Duodenal mucosa (tissue), 2 donors: ENCODE measurements at regions not wholly inside any gene's neighbourhood (a gene's known extent, or its start where the extent isn't known, plus 50 kb on each side); places are given as distances from the start of the nearest gene placed in this dataset.

Source experiments
- H3K27ac ChIP-seq: one replicate; pipeline ENCODE4 v1.7.0; 2013; ENCODE audit warnings: low read depth, low read length
- H3K27me3 ChIP-seq, 2 donors: one replicate each; pipeline ENCODE4 v1.7.0; 2013; ENCODE audit warnings: low read length in 2 of 2, control low read depth in 1 of 2; ENCODE audit not compliant: insufficient read depth in 2 of 2, control insufficient read depth in 1 of 2
- H3K36me3 ChIP-seq, 2 donors: one replicate each; pipeline ENCODE4 v1.7.0; 2013; ENCODE audit warnings: low read length in 2 of 2, control low read depth in 1 of 2; ENCODE audit not compliant: insufficient read depth in 2 of 2, control insufficient read depth in 1 of 2
- H3K4me1 ChIP-seq, 2 donors: one replicate each; pipeline ENCODE4 v1.7.0; 2013; ENCODE audit warnings: low read length in 2 of 2, control low read depth in 1 of 2; ENCODE audit not compliant: insufficient read depth in 2 of 2, control insufficient read depth in 1 of 2
- H3K4me3 ChIP-seq, 2 donors: one replicate each; pipeline ENCODE4 v1.7.0; 2013; ENCODE audit warnings: low read length in 2 of 2, low read depth in 1 of 2
- H3K9ac ChIP-seq, 2 donors: one replicate each; pipeline ENCODE4 v1.7.0; 2013; ENCODE audit warnings: low read length in 2 of 2, low read depth in 1 of 2
- H3K9me3 ChIP-seq, 2 donors: one replicate each; pipeline ENCODE4 v1.7.0; 2013; ENCODE audit warnings: low read length in 2 of 2, control low read depth in 1 of 2; ENCODE audit not compliant: control insufficient read depth in 1 of 2

DNA sequence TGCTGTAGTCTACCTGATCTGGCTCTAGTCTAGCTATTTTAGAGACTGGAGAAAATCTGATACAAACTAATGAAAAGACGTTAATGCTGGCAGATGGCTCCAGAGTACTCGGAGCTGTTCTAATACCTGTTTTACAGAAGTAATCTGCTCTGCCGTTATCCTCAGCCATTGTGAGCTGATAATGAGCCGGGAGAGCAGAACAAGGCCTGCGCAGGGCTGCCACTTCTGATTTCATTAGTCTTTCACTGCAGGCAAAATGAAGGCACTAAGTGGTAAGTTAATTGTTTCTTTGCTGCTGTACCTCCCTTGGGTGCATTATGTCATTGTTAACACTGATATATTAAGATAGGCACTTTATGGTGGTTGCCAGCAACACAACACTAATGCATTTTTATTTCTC lies 456.4 kb upstream of the PFKP start:
- no peak overlapping the region for H3K9ac ChIP-seq
- H3K9me3 ChIP-seq = no peaks in the 10 kb centered on the region
- H3K4me3 ChIP-seq = no peak overlapping the region
- H3K36me3 ChIP-seq = no peaks in the 10 kb centered on the region
- H3K27me3 ChIP-seq = no peaks in the 10 kb centered on the region
- no peak overlapping the region for H3K27ac ChIP-seq
- H3K4me1 ChIP-seq = no peaks in the 10 kb centered on the region

DNA sequence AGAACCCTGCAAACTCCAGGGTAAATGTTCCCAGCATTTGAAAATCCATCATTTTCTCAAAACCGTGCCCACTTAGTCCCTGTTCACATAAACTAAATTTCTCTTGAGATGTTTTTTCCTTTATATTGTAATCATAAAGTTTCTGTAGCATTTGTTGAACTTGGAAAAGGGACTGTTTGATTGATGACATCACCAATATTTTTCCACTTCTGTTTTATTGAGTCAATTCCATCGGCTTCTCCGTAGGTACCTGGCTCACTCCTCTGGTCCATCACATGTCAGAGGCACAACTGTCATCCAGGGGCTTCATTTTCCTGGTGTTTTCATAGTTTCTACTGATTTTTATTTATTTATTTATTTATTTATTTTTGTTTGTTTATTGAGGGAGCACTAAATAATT lies 462.5 kb upstream of the PFKP start:
- Histone ChIP-seq H3K9me3 (no peaks in the 10 kb centered on the region), H3K27me3 (no peaks in the 10 kb centered on the region), H3K4me3 (no peak overlapping the region), H3K36me3 (no peaks in the 10 kb centered on the region), H3K4me1 (no peaks in the 10 kb centered on the region), H3K27ac (no peak overlapping the region), H3K9ac (no peak overlapping the region)

DNA sequence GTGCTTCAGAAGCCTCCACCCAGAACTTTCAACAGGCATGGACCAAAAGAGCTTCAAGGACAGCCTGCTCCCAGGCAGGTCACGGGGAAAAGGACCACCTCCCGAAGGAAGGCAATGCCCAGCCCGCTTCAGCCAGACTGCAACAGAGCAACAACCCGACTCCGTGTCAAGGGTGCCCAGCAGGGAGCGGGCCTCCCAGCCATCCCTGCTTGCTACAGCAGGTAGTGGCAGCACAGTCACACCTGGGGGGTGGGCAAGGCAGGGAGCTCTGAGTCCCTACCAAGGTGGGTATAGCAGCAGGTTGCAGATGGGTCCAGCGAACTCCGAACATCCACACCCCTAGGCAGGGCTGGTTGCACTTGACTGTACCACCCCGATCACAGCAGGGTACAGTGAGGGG lies 467.8 kb upstream of the PFKP start:
- Histone ChIP-seq H3K27ac (no peak overlapping the region), H3K27me3 (no peaks in the 10 kb centered on the region), H3K9ac (no peak overlapping the region), H3K9me3 (no peaks in the 10 kb centered on the region), H3K4me3 (no peak overlapping the region), H3K36me3 (no peaks in the 10 kb centered on the region), H3K4me1 (no peaks in the 10 kb centered on the region)

DNA sequence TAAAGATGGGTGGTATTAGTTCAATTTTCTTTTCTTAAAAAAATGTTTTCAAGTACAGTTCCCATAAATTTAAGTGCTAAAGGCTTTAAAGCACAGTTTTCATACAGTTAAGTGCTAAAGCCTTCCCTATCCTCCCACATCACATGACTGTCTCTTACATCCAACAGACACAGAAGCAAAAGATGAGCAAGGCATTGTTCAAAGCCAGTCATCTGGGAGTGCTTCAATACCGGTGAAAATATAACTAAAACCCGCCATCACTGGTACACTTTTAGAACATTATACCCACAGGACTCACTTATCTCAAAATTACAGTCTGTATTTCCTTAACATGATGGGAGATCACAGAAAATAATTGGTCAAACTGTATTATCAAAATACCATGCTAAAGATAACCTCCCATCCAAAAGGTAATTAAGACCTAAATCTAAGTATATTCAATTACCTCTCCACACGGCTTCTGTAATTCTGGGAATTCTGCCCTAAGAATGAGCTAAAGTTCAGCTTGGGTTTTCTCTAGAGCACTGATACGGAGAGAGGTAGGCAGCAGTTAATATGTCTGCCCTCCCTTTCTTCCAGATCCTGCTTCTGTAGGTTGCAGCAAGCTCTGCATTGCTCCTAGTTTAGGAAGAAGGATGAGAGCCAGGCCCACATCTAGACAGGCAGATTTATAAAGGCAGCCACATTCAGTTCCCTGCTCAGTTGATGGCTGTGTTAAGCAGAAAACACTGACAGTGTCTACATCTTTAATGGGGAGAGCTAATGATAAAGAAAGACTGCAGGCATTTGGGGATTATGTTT lies 474.8 kb upstream of the PFKP start:
- no peak overlapping the region for H3K9ac ChIP-seq
- H3K36me3 ChIP-seq = no peaks in the 10 kb centered on the region
- no peaks in the 10 kb centered on the region for H3K9me3 ChIP-seq
- no peaks in the 10 kb centered on the region for H3K27me3 ChIP-seq
- H3K4me3 ChIP-seq = no peak overlapping the region
- no peaks in the 10 kb centered on the region for H3K4me1 ChIP-seq
- H3K27ac ChIP-seq = no peak overlapping the region

DNA sequence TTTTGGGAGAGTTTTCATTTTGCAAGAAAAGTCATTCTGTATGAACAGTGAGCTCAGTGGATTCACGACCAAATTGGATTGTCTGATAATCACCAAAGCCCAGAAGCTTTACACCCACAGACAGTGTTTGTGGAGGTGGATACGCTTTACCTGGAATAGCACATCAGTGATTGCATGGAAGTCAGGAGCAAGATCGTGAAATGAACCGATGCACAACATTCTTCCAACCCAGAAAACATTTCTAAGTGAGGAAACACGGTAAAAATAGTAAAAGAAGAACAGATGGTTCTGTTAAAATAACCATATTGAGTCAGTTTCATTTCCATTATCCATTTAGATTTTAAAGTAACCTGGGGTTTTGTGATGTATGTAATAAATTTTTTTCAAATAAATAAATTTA lies 478.2 kb upstream of the PFKP start:
- H3K27me3 ChIP-seq = no peaks in the 10 kb centered on the region
- no peaks in the 10 kb centered on the region for H3K36me3 ChIP-seq
- no peak overlapping the region for H3K9ac ChIP-seq
- H3K27ac ChIP-seq = no peak overlapping the region
- H3K4me1 ChIP-seq = no peaks in the 10 kb centered on the region
- no peak overlapping the region for H3K4me3 ChIP-seq
- no peaks in the 10 kb centered on the region for H3K9me3 ChIP-seq

DNA sequence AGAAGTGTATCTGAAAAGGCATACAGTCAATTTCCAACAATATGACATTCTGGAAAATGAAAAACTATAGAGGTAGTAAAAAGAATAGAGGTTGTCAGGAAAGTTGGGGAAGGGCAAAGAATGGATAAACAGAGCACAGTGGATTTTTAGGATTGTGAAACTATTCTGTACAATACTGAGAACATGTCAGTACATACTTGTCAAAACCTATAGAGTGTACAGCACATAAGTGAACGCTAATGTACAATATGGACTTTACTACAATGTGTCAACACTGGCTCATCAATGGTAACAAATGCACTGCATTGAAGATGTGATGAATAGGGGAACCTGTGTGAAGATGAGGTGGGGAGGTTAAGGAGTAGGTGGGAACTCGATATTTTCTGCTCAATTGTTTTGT lies 483.0 kb upstream of the PFKP start:
- Histone ChIP-seq H3K9me3 (no peaks in the 10 kb centered on the region), H3K4me1 (no peaks in the 10 kb centered on the region), H3K4me3 (no peak overlapping the region), H3K9ac (no peak overlapping the region), H3K27ac (no peak overlapping the region), H3K27me3 (no peaks in the 10 kb centered on the region), H3K36me3 (no peaks in the 10 kb centered on the region)

DNA sequence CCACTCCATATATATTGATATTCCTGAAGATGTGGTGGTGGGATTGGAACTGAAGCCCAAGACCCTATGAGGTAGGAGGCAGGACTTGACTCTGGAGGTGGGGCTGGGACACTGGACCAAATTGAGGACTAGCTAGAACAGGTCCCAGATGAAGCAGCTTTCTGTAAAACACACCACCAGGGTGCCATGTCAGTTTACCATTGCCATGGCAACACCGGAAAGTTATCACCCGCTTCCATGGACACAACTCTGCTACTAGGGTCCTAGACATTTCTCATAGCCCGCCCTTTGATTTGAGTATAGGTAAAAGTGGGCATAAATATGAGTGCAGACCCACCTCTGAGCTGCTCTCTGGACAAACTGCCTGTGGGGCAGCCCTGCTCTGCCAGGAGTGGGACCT lies 490.5 kb upstream of the PFKP start:
- H3K4me3 ChIP-seq = no peak overlapping the region
- H3K9ac ChIP-seq = no peak overlapping the region
- no peaks in the 10 kb centered on the region for H3K36me3 ChIP-seq
- H3K9me3 ChIP-seq = no peaks in the 10 kb centered on the region
- H3K27ac ChIP-seq = no peak overlapping the region
- H3K4me1 ChIP-seq = no peaks in the 10 kb centered on the region
- no peaks in the 10 kb centered on the region for H3K27me3 ChIP-seq

DNA sequence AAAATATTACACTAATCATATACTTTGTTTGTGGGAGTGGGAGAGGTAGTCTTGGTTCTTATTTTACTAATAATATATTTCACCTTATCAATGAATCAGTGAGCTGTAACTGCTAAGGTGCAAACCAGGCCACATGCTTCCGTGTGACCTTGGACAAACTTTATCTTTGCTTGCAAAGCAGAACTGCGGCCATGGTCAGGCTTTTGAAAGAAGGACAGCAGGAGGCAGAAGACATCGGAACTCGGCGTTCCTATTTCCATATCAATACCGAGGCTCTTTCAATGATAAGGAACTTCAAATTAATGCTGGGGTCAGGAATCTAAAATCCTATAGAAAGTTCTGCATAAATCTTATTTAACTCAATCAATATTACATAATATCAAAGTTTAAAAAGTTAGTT lies 491.9 kb upstream of the PFKP start:
- Histone ChIP-seq H3K36me3 (no peaks in the 10 kb centered on the region), H3K4me1 (no peaks in the 10 kb centered on the region), H3K27me3 (no peaks in the 10 kb centered on the region), H3K9me3 (no peaks in the 10 kb centered on the region), H3K27ac (no peak overlapping the region), H3K4me3 (no peak overlapping the region), H3K9ac (no peak overlapping the region)

DNA sequence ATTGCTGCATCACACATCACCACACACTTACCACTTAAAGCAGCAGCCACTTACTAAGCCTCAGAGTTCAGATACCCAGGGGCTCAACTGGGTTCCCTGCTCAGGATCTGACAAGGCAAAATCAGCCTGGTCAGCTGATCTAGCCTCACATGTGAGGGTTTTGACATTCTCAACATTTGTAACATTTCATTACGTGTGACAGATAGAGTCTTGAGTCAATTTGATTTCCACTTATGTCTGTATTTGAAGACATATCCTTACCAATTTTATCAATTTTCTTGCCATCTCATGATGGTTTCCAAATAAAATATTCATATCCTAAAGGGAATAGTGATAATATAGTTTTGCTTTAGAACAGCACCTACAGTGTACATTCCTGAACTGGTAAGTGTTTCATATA lies 494.7 kb upstream of the PFKP start:
- H3K9me3 ChIP-seq = no peaks in the 10 kb centered on the region
- H3K9ac ChIP-seq = no peak overlapping the region
- H3K36me3 ChIP-seq = no peaks in the 10 kb centered on the region
- no peaks in the 10 kb centered on the region for H3K27me3 ChIP-seq
- H3K4me1 ChIP-seq = no peaks in the 10 kb centered on the region
- no peak overlapping the region for H3K27ac ChIP-seq
- no peak overlapping the region for H3K4me3 ChIP-seq

DNA sequence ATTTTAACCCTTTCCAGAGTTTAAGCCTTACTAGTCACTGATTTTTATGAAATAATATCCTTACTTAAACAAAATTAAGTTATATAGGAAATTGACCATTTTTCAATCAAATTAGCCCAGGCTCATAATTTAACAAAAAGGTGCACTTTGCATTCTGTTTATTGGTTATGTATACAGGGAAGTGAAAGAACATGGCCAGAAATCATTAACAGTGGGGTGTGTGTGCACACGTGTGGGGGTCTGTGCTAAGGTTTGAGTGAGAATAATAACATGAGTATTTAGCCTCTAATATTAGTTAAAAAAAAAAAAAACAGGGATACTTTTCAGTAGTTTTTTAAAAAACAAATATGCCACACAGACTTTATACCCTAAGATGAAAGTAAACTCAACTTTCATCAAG lies 510.5 kb upstream of the PFKP start:
- Histone ChIP-seq H3K36me3 (no peaks in the 10 kb centered on the region), H3K27ac (no peak overlapping the region), H3K27me3 (no peaks in the 10 kb centered on the region), H3K9me3 (no peaks in the 10 kb centered on the region), H3K4me1 (no peaks in the 10 kb centered on the region), H3K9ac (no peak overlapping the region), H3K4me3 (no peak overlapping the region)

DNA sequence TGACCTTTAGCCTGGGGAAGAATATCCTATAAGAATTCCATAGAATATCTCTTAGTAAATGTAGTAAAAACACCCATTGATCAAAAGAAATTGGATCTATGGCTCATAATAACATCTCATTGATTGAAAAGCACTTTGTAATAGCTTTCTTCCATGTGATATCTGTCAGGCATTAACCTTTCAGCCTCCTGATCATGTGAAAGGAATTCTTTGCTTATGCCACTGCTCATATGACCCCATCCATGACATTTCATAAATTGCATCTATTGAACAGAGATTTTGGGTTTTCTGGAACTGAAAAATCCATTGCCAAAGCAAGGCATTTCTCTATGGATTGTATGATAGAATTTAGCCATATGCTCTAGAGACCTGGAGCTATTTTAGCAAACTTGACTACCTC lies 519.3 kb upstream of the PFKP start:
- Histone ChIP-seq H3K4me3 (no peak overlapping the region), H3K36me3 (no peaks in the 10 kb centered on the region), H3K9ac (no peak overlapping the region), H3K4me1 (no peaks in the 10 kb centered on the region), H3K27me3 (no peaks in the 10 kb centered on the region), H3K27ac (no peak overlapping the region), H3K9me3 (no peaks in the 10 kb centered on the region)
